Mononuclear cell (primary cell): ENCODE measurements at regions not wholly inside any gene's neighbourhood (a gene's known extent, or its start where the extent isn't known, plus 50 kb on each side); places are given as distances from the start of the nearest gene placed in this dataset.

Source experiments
- H3K27me3 ChIP-seq: 2 replicates; pipeline ENCODE4 v1.6.0; 2011; ENCODE audit warnings: low read length, control low read depth; ENCODE audit not compliant: insufficient read depth
- H3K4me1 ChIP-seq: 2 replicates; pipeline ENCODE4 v1.5.1; 2011; ENCODE audit warnings: mild to moderate bottlenecking, low read length, control low read depth; ENCODE audit not compliant: insufficient read depth
- H3K4me3 ChIP-seq: 2 replicates; pipeline ENCODE4 v1.5.1; 2011; ENCODE audit warnings: mild to moderate bottlenecking, low read length, moderate library complexity
- H3K9me3 ChIP-seq: 2 replicates; pipeline ENCODE4 v1.5.1; 2011; ENCODE audit warnings: low read depth, mild to moderate bottlenecking, control low read depth, low read length

DNA sequence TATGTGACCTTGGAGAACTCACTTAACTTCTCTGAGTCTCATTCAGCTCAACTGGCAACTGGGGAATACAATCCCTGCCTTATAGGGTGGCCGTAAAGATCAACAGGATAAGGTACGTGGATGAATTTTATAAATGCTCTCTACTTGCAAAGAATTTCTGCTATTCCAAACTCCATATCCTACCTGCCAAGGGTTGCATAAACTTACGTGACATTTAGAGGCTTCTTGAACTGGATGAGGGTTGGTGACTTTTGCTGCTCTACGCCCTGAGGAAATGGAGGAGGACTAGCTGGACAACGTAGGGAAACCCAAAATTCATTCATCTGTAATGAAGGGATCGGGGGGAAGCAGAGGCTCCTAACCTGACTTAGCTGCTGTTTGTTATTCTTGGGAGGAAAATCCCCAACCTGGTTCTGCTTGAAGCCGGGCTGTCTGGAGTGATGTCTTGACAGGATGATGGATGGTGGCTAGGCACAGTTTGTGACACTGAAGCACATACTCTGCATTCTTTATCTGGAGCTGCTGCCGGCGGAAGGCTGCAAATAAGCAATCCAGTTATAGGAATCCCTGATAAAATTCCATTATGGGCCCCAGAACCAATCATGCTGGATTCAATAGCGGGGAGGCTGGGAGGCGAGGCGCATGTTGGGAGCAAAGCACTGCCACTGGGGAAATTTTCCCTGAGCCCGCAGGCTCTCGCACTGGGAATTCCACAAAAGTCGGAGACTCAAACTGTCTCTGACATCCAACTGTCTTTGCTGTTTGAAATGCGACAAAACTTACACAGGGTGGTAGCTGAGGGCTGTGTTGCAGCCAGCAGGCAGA is 94.7 kb upstream of the SDK2 start:
- Histone ChIP-seq H3K4me3 (no peak overlapping the region), H3K27me3 (no peaks in the 10 kb centered on the region), H3K9me3 (no peaks in the 10 kb centered on the region), H3K4me1 (peaks cover 48% of the 10 kb centered on the region)

DNA sequence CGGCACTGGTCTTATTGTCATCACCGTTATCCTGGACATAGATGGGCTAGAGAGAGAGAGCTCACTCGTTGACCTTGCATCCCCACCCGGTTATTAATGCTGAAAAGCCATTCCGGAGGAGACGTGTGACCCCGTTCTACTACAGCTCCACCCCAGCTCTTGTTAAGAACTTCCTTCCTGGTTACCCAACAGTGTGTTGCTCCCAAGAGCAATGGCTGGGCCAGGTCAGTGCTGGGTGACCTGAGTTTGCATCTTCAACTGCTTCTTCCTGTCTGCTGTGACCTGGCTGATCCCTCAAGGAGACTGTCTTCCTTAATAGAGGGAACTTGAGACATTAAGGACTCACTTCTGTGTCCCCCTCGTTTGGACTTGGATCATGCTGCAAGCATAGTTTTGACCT is 96.1 kb upstream of the SDK2 start:
- no peaks in the 10 kb centered on the region for H3K27me3 ChIP-seq
- no peaks in the 10 kb centered on the region for H3K9me3 ChIP-seq
- peaks cover 39% of the 10 kb centered on the region for H3K4me1 ChIP-seq
- H3K4me3 ChIP-seq, result no peak overlapping the region

DNA sequence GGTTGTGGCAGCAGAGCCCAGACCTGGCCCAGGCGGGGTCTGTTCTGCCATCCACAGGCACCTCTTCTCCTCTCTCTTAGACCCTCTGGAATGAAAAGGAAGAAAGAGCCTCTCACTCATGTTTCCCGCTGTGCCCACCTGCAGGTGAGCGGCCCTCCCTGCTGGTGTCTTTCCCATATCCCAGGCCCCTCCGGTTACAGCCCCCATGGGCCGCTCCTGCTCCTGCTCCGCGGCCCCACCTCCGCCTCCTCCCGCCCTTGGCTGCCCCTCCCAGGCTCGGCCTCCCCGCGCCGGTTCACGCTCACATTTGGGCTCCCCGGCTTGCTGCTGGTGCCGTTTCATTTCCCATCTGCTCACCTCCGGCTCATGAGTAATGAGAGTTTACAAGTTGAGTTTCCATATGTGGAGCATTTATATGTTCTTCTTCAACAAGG is 98.7 kb upstream of the SDK2 start:
- no peaks in the 10 kb centered on the region for H3K9me3 ChIP-seq
- no peak overlapping the region for H3K4me3 ChIP-seq
- no peaks in the 10 kb centered on the region for H3K27me3 ChIP-seq
- H3K4me1 ChIP-seq, result peaks cover 39% of the 10 kb centered on the region

DNA sequence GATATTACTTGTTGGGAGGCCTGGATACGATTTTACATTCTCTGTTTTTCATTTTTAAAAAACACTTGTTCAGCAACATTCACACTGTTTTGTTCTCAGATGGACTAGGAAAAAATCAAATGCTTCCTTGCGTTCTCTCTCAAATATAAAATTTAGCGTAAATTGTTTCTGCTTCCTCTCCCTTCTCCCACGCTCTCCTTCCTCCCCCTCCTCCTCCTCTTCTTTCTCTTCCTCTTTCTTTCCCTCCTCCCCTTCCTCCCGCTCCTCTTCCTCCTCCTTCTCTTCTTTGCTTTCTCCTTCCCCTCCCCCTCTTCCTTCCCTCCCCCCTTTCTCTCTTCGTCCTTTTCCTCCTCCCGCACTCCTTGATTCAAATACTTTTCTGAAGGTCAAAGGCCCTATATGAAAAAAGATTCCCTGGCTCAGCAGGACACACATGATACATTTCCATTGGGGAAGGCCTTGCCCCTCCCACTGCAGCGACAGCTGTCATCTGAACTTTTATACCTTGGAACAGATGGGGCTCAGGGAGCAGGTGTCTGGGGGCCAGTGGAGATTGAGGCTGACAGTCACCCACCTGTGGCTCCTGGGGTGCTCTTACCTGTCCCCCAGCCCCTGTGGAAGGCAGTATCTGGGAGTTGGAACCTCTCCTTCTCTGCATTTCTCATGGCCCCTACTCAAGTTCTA is 99.4 kb upstream of the SDK2 start:
- Histone ChIP-seq H3K4me1 (peaks cover 39% of the 10 kb centered on the region), H3K4me3 (no peak overlapping the region), H3K9me3 (no peaks in the 10 kb centered on the region), H3K27me3 (no peaks in the 10 kb centered on the region)

DNA sequence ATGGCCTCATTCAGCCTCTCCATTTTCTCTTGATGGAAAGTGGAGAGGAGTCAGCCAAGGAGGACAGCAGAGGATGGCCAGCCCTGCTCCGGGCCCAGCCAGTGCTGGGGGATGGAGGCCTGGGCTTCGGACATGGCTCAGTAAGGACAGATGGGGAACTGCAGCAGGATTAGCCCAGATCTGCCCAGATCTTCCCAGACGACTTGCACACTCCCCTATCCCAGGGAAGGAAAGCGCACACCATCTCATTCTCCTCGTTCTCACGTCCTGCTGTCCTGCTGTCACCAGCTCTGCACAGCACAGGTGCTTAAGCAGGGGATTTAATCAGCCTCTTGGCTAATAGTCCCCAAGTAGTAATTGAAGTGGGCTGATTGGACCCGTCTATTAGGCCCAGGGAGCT is 100.2 kb upstream of the SDK2 start:
- Histone ChIP-seq H3K9me3 (no peaks in the 10 kb centered on the region), H3K4me1 (peaks cover 37% of the 10 kb centered on the region), H3K27me3 (no peaks in the 10 kb centered on the region), H3K4me3 (no peak overlapping the region)

DNA sequence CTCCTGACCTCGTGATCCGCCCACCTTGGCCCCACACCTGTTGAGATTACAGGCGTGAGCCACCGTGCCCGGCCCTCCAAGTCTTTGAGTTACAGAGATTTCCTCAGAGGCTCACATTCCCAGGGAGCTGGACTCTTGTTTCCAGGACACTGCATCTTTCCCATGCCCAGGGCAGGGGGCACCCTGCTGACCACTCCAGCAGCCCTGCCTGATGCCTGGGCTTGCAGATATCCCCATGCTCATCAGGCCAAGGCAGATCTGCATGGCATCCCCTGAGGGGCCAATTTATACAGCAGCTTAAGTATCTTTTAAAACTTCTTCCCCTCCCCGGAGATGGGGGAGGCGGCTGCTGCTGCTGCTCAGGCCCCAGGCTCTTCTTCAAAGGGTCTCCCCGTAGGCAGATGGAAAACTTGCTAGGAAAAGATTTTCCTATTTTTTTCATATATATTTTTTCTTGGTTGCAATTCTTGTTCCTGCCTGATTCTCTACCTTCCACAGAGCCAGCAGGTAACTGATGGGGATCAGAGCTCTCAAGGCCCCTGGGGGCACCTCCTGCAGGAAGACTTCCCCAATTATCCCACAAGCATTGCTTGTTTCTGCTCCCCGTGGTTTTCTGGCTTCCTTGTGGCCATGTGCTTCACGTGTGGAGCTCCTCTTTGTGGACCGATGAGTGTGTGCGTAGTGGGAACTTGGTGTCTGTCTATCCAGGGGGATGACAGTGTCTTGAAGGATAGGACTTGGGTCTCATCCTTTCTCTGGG is 102.2 kb upstream of the SDK2 start:
- no peaks in the 10 kb centered on the region for H3K27me3 ChIP-seq
- H3K4me1 ChIP-seq, result peaks cover 16% of the 10 kb centered on the region
- no peak overlapping the region for H3K4me3 ChIP-seq
- no peaks in the 10 kb centered on the region for H3K9me3 ChIP-seq

DNA sequence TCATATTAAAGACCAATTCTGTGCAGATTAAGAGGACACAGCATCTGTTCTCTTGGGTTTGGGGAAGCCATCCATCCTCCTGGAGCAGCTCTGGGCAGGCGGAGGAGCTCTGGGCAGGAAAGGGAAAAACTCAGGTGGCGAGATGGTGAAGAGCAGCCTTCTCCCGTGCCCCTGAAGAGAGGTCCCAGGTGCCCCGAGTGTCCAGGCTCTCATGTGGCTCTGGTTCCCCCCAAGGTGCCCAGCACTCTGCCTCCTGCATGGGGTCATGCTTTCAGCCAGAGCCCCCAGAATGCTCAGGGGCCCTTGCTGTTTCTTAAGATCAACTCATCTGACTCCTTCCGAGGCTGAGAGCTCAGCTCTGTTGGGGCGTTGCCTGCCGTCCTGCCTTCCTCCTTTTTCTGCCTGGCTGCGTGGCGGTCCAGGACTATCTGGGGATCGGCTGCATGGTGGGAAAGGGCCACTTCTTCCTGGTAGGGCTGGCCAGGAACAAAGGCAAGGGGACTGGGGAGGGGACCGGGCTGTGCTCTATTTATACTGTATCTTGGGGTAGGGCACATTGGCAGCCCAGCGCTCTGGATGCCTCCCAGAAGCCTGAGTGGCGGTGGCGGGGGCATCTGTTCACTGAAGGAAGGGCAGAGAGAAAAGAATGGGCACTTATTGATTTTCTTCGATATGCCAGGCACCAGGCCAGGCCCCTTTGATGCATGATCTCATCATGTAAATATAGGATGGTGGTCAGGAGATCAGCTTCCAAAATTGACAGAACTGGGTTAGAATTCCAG is 103.2 kb upstream of the SDK2 start:
- Histone ChIP-seq H3K27me3 (no peaks in the 10 kb centered on the region), H3K4me1 (peaks cover 15% of the 10 kb centered on the region), H3K4me3 (no peak overlapping the region), H3K9me3 (no peaks in the 10 kb centered on the region)

DNA sequence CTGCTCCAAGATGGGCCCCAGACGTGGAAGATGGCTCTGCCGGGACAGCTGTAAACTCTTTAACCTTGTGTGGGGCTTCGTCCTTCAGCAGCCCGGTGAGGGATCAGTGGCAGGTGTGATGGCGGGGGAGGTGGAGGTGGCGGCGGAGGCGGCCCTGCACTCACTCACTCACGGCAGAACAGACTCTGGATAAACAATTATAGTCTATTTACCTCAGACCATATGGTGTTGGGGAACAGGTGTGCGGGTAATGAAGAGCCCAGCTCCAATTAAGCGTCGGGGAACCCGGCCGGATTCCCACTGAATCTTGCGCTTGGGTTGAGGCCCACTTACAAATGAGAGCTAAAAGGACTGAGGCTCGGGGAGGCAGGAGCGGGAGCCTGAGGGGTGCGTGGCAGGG is 104.3 kb upstream of the SDK2 start:
- H3K4me1 ChIP-seq, result peaks cover 4% of the 10 kb centered on the region
- H3K9me3 ChIP-seq, result no peaks in the 10 kb centered on the region
- H3K27me3 ChIP-seq, result no peaks in the 10 kb centered on the region
- no peak overlapping the region for H3K4me3 ChIP-seq

DNA sequence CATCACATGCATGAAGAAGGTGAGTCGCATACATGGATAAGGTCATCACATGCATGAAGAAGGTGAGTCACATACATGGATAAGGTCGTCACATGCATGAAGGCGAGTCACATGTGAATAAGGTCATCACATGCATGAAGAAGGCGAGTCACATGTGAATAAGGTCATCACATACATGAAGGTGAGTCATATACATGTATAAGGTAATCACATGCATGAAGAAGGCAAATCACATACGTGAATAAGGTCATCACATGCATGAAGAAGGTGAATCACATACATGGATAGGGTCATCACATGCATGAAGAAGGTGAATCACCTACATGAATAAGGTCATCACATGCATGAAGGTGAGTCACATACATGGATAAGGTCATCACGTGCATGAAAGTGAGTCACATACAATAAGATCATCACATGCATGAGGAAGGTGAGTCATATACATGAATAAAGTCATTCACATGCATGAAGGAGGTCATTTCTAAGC is 105.1 kb upstream of the SDK2 start:
- H3K9me3 ChIP-seq, result no peaks in the 10 kb centered on the region
- H3K27me3 ChIP-seq, result no peaks in the 10 kb centered on the region
- no peaks in the 10 kb centered on the region for H3K4me1 ChIP-seq
- no peak overlapping the region for H3K4me3 ChIP-seq

DNA sequence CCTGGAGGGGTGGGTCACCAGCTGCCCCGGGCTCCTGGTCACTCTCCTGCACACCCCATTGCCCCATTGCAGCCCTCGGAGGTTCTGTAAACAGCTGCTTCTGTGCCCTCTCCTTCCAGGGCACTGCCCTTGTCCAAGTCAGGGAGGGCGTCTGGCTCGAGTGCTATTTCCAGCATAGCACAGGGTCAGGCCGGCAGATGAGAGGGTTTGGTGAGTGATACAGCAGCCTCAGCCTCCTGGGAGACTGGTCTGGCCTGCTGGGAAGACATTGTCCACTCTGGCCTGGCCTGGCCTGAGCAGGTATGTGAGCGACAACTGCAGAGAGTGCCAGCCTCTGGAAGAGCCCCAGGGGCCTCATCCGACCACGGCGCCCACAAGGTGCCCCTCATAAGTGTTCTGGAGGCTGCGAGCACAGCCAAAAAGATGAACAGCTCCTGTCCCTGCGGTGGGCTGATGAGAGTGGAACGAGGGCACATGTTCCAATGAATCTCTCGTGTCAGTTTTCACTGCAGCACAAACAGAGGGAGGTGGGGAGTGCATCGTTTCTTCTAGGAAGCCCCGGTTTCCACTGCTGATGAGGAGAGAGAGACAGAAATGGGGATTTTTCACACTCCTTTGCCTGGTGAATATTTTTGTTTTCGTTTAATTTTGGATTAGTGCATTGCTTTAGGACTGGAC is 105.8 kb upstream of the SDK2 start:
- Histone ChIP-seq H3K27me3 (no peaks in the 10 kb centered on the region), H3K9me3 (no peaks in the 10 kb centered on the region), H3K4me3 (no peak overlapping the region), H3K4me1 (no peaks in the 10 kb centered on the region)

DNA sequence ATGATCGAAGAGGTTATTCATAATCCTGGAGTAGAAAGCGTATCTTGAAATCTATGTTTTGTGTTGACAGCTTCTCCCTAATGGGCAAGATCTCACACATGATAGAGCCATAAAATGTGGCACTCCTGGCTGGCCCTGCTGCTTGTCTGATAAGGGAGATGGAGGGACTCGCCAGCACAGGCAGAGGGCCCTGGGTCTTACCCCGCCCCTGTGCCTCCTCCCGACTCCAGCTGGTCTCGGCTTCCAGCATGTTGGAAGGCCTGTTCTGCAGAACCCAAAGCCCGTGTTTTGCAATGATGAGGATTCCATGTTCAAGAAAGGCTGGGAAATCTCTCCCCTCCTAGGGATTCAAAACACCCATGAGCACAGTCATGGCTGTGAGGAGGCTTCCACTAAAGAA is 106.7 kb upstream of the SDK2 start:
- H3K4me3 ChIP-seq, result no peak overlapping the region

DNA sequence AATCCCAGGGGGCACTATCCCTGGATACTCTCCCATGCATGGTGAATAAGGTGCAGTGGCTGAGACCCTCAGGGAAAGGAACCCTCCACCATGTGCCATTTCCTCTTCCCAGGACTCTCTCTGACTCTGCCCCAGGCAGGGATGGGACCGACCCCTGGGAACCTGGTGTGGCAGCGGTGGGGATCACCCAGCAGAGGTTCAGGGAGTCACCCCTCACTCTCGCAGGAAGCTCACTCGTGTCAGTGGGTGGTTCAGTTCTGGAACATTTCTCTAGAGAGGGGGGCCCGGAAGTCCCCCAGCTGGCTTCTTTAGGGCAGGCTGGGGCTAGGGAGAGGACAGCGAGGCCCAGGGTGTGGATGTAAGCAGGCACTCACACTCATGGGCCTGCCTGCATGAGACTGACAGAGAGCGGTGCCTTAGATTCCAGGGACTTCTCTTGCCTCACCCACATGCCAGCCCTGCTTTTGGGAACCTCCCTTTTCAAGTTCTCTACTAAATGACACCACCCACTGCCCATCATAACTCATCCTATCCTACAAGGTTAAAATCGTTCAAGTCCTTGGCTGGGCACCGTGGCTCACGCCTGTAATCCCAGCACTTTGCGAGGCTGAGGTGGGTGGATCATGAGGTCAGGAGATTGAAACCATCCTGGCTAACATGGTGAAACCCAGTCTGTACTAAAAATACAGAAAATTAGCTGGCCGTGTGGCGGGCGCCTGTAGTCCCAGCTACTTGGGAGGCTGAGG is 109.7 kb upstream of the SDK2 start:
- no peak overlapping the region for H3K4me3 ChIP-seq
- no peaks in the 10 kb centered on the region for H3K27me3 ChIP-seq
- no peaks in the 10 kb centered on the region for H3K9me3 ChIP-seq
- H3K4me1 ChIP-seq, result peaks cover 6% of the 10 kb centered on the region

More for the DNA sequence above, 106.7 kb upstream of the SDK2 start:
- Histone ChIP-seq H3K4me1 (no peaks in the 10 kb centered on the region), H3K27me3 (no peaks in the 10 kb centered on the region), H3K9me3 (no peaks in the 10 kb centered on the region)

DNA sequence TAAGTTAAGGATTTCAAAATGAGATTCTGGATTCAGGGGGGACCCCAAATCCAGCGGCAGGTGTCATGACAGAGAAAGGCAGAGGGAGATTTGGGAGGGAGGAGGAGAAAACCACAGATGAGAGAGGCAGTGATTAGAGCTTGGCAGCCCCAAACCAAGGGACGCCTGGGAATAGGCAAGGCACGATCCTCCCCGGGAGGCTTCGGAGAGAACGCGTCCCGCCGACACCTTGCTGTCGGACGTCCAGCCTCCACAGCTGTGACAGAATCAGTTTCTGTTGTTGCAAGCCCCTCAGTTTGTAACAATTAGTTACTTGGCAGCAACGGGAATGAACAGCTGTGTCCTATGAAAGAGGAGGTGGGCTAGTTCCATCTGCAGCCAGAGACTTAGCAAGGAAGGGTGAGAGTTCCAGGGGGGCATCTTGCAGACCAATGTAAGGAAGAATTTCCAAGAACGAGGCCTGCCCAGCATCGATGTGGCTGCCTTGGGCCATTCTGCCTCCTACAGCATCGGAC is 110.7 kb upstream of the SDK2 start:
- Histone ChIP-seq H3K4me1 (peaks cover 7% of the 10 kb centered on the region), H3K9me3 (no peaks in the 10 kb centered on the region), H3K4me3 (no peak overlapping the region), H3K27me3 (no peaks in the 10 kb centered on the region)
